GM10847 (cell line): ENCODE measurements at regions not wholly inside any gene's neighbourhood (a gene's known extent, or its start where the extent isn't known, plus 50 kb on each side); places are given as distances from the start of the nearest gene placed in this dataset.

Source experiments
- POLR2A ChIP-seq: IDR thresholded peaks from 2 replicates; pipeline ENCODE4 v1.6.1; 2011; ENCODE audit not compliant: insufficient read length; ENCODE audit errors: extremely low read depth

DNA sequence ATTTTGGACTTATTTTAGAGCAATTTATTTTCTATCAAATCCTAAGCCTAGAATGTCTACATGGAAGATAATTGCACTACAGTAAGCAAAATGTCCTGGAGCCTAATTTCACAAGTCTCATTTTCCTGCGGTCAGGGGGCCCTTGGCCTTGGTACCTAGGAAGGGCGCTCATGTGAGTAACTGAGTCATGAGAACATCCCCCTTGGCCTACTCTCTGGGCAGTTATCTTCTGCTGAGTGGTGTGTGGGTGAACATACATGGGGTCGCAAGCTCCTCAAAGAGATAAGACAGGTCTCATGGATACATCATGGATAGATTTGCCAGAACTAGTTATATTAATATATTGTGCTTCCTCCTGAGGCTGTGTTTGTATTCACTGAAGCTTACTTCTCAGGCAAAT lies 211.2 kb upstream of the MARCKS start:
- TF ChIP-seq POLR2A, result no peak

DNA sequence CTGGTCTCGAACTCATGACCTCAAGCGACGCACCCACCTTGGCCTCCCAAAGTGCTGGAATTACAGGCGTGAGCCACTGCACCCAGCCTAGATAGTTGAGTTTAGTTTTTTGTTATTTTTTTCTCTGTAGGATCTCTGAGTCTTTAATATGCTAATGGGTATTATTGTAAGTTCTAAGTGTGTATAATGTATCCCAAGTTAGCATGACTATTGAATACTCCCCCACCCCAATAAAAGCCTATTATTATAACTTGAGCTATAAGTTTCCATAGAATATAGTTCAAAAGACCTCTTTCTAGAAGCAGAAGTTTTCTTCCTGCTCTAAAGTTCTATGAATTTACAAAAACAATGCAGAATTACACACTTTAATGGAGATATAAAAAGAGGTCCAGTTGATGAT lies 210.4 kb upstream of the MARCKS start:
- TF ChIP-seq POLR2A, result no peak

DNA sequence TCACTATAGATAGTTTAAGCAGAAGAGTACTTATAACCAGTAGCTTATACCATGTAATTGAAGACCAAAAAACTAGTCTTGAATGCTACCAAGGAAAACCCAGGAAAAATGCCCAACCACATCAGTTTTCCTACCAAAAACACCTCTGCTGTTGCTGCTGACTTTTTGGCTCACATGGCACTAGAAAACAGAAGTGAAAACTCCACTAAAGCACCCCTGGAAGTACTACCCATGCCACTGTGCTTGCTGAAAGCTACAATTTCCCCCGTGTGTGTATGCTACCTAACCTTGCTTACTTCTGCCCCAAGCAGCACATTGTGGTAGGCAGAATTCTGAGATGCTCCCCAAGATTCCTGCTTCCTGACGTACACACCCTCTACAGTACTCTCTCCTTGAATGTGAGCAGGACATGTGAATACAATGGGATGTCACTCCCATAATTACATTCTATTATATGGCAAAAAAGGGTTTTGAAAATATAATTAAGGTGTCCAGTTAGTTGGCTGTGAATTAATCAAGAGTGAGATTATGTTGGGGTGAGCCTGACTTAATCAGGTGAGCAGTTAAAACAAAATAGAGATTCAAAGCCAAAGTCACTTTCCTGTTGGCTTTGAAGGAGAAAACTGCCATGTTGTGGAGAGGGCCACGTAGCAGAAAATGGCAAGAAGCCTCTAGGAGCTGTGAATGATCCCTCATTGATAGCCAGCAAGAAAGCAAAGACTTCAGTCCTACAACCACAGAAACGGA lies 209.8 kb upstream of the MARCKS start:
- TF ChIP-seq POLR2A, result no peak

DNA sequence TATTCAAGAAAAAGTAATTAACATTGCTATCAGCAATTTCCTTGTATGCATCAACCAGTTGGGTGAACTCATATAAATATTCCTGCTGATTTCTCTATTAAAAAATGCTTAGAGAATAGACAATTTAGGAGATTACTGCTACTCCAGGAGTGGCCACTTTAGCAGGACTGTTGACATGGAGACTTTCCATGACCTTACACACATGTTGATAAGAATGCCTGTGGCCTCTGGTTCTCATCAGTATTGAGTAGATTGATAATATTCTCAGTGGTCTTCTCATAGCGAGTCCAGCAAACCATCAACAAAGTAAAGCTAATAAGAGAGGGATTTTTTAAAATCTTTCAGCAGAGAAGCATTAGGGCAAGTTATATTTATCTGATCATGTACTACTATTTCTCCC lies 208.4 kb upstream of the MARCKS start:
- TF ChIP-seq POLR2A, result no peak

DNA sequence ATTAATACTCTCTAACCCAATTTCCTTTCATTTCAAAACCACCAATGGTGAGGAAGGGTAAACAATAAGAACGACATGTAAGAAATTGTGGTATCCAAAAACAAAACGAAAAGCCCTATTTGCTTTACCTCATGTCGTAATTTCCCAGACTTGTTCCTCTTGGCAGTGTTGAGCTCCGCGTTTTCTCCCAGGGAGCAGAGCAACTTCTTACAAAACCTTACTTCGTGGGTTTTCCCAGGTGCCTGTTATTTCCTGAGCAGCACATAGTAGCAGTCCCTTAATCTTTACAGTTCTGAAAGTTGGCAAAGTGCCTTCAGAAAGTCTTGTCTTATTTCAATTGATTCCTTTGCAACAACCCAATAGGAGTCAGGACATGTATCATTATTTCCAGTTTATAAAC lies 207.9 kb upstream of the MARCKS start:
- TF ChIP-seq POLR2A, result no peak

DNA sequence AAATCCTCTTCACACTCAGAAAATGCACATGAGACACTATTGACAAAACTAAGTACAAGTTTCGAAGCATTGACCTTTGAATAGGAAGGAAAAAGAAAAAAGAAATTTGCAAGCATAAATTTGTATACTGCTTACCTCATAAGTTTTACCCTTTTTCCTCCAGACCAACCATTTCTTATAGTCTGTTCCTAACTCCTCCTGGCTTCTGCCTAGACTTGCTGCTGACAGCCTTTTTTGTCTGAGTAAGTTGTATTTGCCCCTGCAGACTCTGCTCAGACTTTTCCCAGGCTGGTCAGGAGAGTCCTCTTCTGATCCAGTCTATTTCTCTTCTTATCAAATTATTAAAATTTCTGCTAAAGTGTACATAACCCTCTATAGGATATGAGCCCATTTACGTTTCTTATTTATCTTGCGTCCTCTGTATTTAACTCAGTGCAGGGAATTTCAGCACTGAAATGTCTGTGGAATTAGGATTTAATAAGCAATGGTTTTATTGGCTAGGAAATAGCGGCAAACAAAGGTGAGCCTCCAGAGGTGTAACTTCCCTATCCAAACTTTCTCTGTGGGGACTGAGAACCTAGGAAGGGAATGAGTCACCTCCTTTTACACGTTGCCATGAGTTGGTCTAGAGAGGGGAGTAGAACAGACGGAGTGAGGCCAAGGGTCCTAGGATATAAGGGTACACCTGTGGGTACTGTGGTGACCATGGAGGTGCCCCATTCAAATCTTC lies 207.1 kb upstream of the MARCKS start:
- TF ChIP-seq POLR2A, result no peak

DNA sequence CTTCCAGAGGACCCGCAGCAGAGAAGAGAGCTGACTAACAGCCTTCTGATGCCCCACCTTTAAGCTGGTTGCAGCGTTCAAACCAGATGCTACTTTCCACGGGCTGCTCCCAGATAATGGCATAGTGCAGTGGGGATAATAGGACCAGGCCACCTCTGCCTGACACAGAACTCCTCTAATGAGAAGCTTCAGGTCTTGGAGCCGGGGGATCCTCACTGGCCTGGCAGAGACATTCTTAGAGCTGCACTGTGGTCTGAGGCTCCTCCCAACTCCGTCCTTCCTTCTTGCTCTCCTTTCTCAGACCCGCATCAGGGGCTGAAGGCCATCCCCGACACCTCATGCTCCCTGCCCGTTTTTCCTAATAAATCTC lies 206.6 kb upstream of the MARCKS start:
- no peak for TF ChIP-seq POLR2A

DNA sequence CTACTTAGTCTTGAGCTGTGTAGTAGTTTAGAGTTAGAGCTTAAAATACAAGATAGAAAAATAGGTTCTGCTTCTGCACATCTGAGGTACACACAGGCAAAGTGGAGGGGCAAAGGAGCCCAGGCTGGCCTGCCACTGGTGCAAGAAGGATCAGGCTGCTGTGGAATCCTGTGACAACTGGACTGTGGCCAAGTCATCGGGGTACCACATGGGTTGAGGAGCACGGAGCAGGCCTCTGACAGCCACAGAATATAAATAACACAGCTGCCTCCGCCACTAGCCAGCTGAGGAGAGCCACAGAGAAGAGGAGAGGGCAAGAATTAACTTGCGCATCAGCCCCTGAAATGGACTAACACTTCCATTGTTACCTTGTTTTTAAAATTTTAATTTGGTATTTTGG lies 206.0 kb upstream of the MARCKS start:
- TF ChIP-seq POLR2A, result no peak

DNA sequence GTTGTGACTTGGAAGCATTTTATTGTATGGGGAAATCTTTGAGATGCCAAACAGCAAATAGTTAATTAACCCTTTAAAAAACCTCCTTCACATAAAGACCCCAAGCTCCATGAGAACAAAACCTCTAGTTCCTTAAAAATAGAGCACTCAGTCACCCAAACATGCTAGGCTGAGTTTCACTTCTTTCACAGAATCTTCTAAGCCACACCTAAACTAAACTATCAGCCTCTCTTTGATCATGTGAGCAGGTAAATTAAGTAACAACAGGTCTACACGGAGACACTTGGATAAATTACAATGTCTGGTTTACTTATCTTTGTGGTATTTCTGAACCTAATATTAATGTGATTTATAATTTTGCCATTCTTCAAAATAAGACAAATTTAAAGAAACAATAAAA lies 205.2 kb upstream of the MARCKS start:
- no peak for TF ChIP-seq POLR2A

DNA sequence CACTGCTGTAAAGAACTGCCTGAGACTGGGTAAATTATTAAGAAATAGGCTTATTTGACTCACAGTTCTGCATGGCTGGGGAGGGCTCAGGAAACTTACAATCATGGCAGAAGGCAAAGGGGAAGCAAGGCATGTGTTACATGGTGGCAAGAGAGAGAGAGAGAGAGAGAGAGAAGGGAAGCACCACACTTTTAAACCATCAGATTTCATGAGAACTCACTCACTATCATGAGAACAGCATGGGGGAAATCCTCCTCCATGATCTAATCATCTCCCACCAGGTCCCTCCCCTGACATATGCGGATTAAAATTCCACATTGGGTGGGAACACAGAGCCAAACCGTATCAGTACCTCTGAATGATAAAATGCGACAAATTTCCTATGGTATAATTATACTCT lies 203.9 kb upstream of the MARCKS start:
- TF ChIP-seq POLR2A, result no peak

DNA sequence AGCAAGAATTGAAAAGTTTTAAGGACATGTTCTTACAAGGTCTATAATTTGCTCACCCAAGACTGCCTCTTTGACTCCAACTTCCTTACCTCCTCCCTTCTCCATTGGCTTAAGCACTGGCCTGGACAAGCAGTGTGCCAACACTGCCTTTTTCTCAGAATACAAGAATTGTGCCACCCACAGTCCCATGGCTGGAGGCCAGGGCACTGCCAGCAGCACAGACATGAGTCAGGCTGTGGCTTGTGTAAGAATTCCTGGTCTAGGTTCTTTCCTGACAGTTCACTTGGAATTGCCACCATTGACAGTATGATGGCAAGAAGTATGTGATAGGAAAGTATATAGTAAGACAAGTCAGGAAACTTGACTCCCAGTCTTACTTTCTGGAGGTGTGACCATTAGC lies 202.7 kb upstream of the MARCKS start:
- TF ChIP-seq POLR2A, result no peak

DNA sequence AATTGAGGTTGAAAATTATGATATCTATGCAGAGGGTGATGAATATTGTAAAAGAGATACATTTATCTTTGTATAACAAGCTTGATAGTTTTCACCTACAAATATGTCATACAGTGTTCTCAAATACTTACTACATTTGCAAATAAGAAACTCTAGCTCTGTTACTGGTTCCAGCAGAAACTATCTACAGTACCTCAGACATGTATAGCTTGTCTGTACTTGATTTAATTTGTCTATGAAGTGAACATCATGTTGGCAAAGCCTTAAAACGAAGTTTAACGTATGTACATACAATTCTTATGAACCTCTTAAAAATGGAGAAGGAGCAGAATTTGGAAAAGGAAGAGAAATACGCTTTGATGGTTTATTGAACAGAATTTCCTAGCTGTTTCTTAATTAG lies 201.4 kb upstream of the MARCKS start:
- no peak for TF ChIP-seq POLR2A

DNA sequence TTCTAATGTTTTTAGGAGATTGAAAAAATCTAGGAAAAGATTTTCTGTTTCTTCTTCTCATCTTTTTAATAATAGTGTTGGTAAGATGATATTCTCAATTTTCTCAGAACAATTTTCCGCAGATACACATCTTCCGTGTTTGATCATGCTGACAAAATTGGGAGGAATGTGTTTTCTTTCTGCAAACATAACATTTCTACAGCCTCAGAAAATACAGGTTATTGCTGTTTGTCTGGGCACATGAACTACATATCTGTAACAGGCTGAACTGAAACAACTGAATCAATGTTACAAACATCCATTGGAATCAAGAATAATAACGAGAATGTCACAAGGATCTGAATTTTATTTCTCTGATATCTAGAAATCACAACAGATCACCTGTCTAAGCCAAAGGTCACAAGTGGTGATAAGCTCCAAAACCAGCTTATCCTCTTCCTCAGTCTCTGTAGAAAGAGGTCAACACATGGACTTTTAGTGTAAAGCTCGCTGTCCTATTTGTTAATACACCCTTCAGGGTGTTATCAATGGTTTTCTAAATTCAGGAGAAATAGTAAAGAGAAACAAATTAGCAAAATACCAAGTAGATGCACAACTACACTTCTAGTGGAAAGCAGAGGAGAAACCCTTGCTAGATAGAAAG lies 197.3 kb upstream of the MARCKS start:
- no peak for TF ChIP-seq POLR2A

DNA sequence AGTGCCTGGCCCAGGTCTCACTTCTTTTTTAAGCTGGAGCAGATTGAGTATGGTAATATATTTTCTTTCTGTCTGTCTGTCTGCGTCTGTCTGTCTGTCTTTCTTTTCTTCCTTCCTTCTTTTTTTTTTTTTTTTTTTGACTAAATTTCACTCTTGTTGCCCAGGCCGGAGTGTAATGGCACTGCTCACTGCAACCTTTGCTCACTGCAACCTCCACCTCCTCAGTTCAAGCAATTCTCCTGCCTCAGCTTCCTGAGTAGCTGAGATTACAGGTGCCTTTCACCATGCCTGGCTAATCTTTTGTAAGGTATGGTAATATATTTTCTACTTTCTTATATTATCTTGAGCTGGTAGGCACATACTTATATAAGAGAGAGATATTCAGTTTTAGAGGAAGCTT lies 196.3 kb upstream of the MARCKS start:
- TF ChIP-seq POLR2A, result no peak

DNA sequence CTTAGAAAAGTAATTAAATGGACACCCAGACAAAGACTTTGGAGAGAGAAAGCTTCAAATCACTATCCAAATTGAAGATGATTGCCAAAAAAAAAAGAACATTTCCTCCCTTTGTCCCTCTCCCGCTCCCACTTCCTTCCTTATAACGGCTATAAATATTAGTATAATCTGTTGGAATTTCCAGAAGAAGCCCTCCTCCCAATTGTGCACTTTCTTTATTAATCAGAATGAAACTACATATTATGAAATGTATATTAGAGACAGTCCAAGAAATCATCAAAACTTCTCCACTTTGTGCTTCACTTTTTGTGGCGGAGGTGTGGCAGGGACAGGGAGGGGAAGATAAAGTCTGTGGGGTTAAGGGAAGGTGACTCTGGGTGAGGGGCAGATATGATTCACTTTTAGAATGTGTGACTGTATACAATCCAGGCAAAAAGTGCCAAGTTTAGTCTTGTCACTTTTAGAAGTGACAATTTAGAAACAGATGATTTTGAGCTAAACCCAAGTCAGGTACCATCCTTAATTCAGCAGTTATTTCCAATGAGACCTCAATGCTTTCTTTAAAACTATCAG lies 195.0 kb upstream of the MARCKS start:
- TF ChIP-seq POLR2A, result no peak
